DOHH2 (cell line): ENCODE measurements at regions not wholly inside any gene's neighbourhood (a gene's known extent, or its start where the extent isn't known, plus 50 kb on each side); places are given as distances from the start of the nearest gene placed in this dataset.

Experiments
- H3F3A ChIP-seq: fragments of 200-600 bp; sonication (generic), shearing (Covaris generic); 2 replicates; pipeline ENCODE4 v1.6.0; 2016; ENCODE audit warnings: antibody characterized with exemption, mild to moderate bottlenecking; ENCODE audit not compliant: control insufficient read depth, insufficient read depth
- H3K27ac ChIP-seq: fragments of 200-600 bp; sonication (generic); 2 replicates; pipeline ENCODE4 v1.5.1; 2014; ENCODE audit warnings: low read depth, mild to moderate bottlenecking, low read length, moderate library complexity
- H3K27me3 ChIP-seq: fragments of 200-600 bp; sonication (generic); 2 replicates; pipeline ENCODE4 v1.6.1; 2014; ENCODE audit warnings: mild to moderate bottlenecking, low read length, mixed read lengths; ENCODE audit not compliant: control insufficient read depth
- H3K36me3 ChIP-seq: fragments of 200-600 bp; sonication (generic); 2 replicates; pipeline ENCODE4 v1.6.1; 2014; ENCODE audit warnings: mild to moderate bottlenecking, low read length, moderate library complexity, mixed read lengths; ENCODE audit not compliant: control insufficient read depth
- H3K4me1 ChIP-seq: fragments of 200-600 bp; sonication (generic); 2 replicates; pipeline ENCODE4 v1.6.1; 2014; ENCODE audit warnings: mild to moderate bottlenecking, low read length, mixed read lengths; ENCODE audit not compliant: control insufficient read depth
- H3K4me2 ChIP-seq: fragments of 200-600 bp; sonication (generic); 2 replicates; pipeline ENCODE4 v1.6.0; 2014; ENCODE audit warnings: mild to moderate bottlenecking, low read length, moderate library complexity
- H3K4me3 ChIP-seq: fragments of 200-600 bp; sonication (generic); 2 replicates; pipeline ENCODE4 v1.5.1; 2014; ENCODE audit warnings: mild to moderate bottlenecking, low read length, mixed read lengths
- H3K79me2 ChIP-seq: fragments of 200-600 bp; sonication (generic); 2 replicates; pipeline ENCODE4 v1.6.1; 2014; ENCODE audit warnings: mild to moderate bottlenecking, low read length, mixed read lengths; ENCODE audit not compliant: control insufficient read depth
- H3K9me2 ChIP-seq: fragments of 200-600 bp; sonication (generic); replicated peaks from 2 replicates; pipeline ENCODE4 v1.6.1; 2014; ENCODE audit warnings: mild to moderate bottlenecking, low read length, mixed read lengths; ENCODE audit not compliant: control insufficient read depth
- H3K9me3 ChIP-seq: fragments of 200-600 bp; sonication (generic); 2 replicates; pipeline ENCODE4 v1.6.1; 2014; ENCODE audit warnings: antibody characterized with exemption, low read length, mixed read lengths; ENCODE audit not compliant: control insufficient read depth, insufficient read depth
- H4K20me1 ChIP-seq: fragments of 200-600 bp; sonication (generic); 2 replicates; pipeline ENCODE4 v1.6.0; 2014; ENCODE audit warnings: low read depth, mild to moderate bottlenecking, antibody characterized with exemption, low read length, moderate library complexity; ENCODE audit not compliant: control insufficient read depth, insufficient read depth
- CTCF ChIP-seq: fragments of 200-600 bp; sonication (generic); IDR thresholded peaks from one replicate; pipeline ENCODE4 v1.5.1; 2014; ENCODE audit warnings: antibody characterized with exemption, mild to moderate bottlenecking, low read depth, low read length; ENCODE audit not compliant: poor library complexity, severe bottlenecking
- EZH2phosphoT487 ChIP-seq: fragments of 200-600 bp; sonication (generic); IDR thresholded peaks from 2 replicates; pipeline ENCODE4 v1.6.1; 2017; ENCODE audit warnings: borderline replicate concordance, mild to moderate bottlenecking, antibody characterized with exemption, low read length, moderate library complexity, mixed read lengths

GRCh38 chr16:51302042-51302441 lies 151.0 kb upstream of the SALL1 start:
- no peak for TF ChIP-seq EZH2phosphoT487
- no peak for TF ChIP-seq CTCF
- H3K9me3 ChIP-seq = no peaks in the 10 kb centered on the region; the same call in 1 of the 2 replicates
- H3F3A ChIP-seq = no peaks in the 10 kb centered on the region
- H3K27me3 ChIP-seq = no peaks in the 10 kb centered on the region
- H3K27ac ChIP-seq = no peak overlapping the region
- no peaks in the 10 kb centered on the region for H3K79me2 ChIP-seq
- H3K9me2 ChIP-seq = no peaks in the 10 kb centered on the region
- H3K4me1 ChIP-seq = no peaks in the 10 kb centered on the region
- H3K36me3 ChIP-seq = no peaks in the 10 kb centered on the region
- H3K4me3 ChIP-seq = no peak overlapping the region
- H4K20me1 ChIP-seq = no peaks in the 10 kb centered on the region
- H3K4me2 ChIP-seq = no peak overlapping the region

GRCh38 chr16:51298800-51299199 lies 147.7 kb upstream of the SALL1 start:
- no peaks in the 10 kb centered on the region; the same call in 1 of the 2 replicates for H3K9me3 ChIP-seq
- no peaks in the 10 kb centered on the region for H3K27me3 ChIP-seq
- no peaks in the 10 kb centered on the region for H3K79me2 ChIP-seq
- no peak overlapping the region for H3K27ac ChIP-seq
- H4K20me1 ChIP-seq = no peaks in the 10 kb centered on the region
- no peaks in the 10 kb centered on the region for H3F3A ChIP-seq
- no peaks in the 10 kb centered on the region for H3K36me3 ChIP-seq
- no peak overlapping the region for H3K4me3 ChIP-seq
- no peaks in the 10 kb centered on the region for H3K9me2 ChIP-seq
- TF ChIP-seq CTCF (no peak), EZH2phosphoT487 (no peak)
- no peaks in the 10 kb centered on the region for H3K4me1 ChIP-seq
- H3K4me2 ChIP-seq = no peak overlapping the region

GRCh38 chr16:51290442-51291285 lies 139.6 kb upstream of the SALL1 start:
- H3K4me3 ChIP-seq = no peak overlapping the region
- H3K36me3 ChIP-seq = no peaks in the 10 kb centered on the region
- no peak overlapping the region for H3K27ac ChIP-seq
- H3F3A ChIP-seq = no peaks in the 10 kb centered on the region
- no peak for TF ChIP-seq CTCF
- no peak for TF ChIP-seq EZH2phosphoT487
- H3K4me2 ChIP-seq = no peak overlapping the region
- no peaks in the 10 kb centered on the region for H3K4me1 ChIP-seq
- no peaks in the 10 kb centered on the region; the same call in 1 of the 2 replicates for H3K9me3 ChIP-seq
- H3K79me2 ChIP-seq = no peaks in the 10 kb centered on the region
- H3K27me3 ChIP-seq = no peaks in the 10 kb centered on the region
- H4K20me1 ChIP-seq = no peaks in the 10 kb centered on the region
- H3K9me2 ChIP-seq = no peaks in the 10 kb centered on the region
